Thyroid gland (tissue), 4 donors: ENCODE measurements at regions not wholly inside any gene's neighbourhood (a gene's known extent, or its start where the extent isn't known, plus 50 kb on each side); places are given as distances from the start of the nearest gene placed in this dataset.
"Not testable (repeated sequence)": the region's sequence is repeated elsewhere in the genome, so short reads cannot be mapped to it uniquely, and the experiment has no call there.

Source experiments
- DNase-seq, 2 donors: peaks; one replicate each; pipeline ENCODE4 v3.0.0-alpha.2; 2019
- H3K27ac ChIP-seq, 3 donors: fragments of 200-600 bp; sonication (generic); 1 replicate in 2 of 3; 2 replicates in 1 of 3; pipeline ENCODE4 v1.5.1; 2016 to 2019; ENCODE audit warnings: mild to moderate bottlenecking in 1 of 3, moderate library complexity in 1 of 3
- H3K27me3 ChIP-seq: fragments of 200-600 bp; sonication (generic); one replicate; pipeline ENCODE4 v1.5.1; 2019
- H3K36me3 ChIP-seq, 2 donors: fragments of 200-600 bp; sonication (generic); one replicate each; pipeline ENCODE4 v1.5.1; 2016 to 2019
- H3K4me1 ChIP-seq, 2 donors: fragments of 200-600 bp; sonication (generic); one replicate each; pipeline ENCODE4 v1.5.1; 2017 to 2019
- H3K4me3 ChIP-seq, 3 donors: fragments of 200-600 bp; sonication (generic); replicated peaks in 1 of 3; 1 replicate in 2 of 3; 2 replicates in 1 of 3; pipeline ENCODE4 v1.5.1; 2016; ENCODE audit warnings: mild to moderate bottlenecking in 1 of 3
- H3K9me3 ChIP-seq: fragments of 200-600 bp; sonication (generic); one replicate; pipeline ENCODE4 v1.5.1; 2017
- CTCF ChIP-seq, 6 experiments: fragments of 200-600 bp in 3 of 6; fragments of 450-650 bp in 3 of 6; sonication (generic) in 3 of 6; IDR thresholded peaks; one replicate each; pipeline ENCODE4 v1.5.1; 2016 to 2019; ENCODE audit warnings: antibody characterized with exemption in 6 of 6, mild to moderate bottlenecking in 2 of 6, inconsistent platforms in 1 of 6, moderate library complexity in 1 of 6
- POLR2A ChIP-seq, 2 donors: fragments of 450-650 bp; IDR thresholded peaks; one replicate each; pipeline ENCODE4 v1.6.1; 2017; ENCODE audit warnings: antibody characterized with exemption in 2 of 2, mild to moderate bottlenecking in 2 of 2, moderate library complexity in 1 of 2
- WGBS, 2 donors: methylation state at CpG; one replicate each; pipeline ENCODE4 v1.1.5; 2017; 5-methylcytosine and 5-hydroxymethylcytosine counted together
- intact Hi-C: fragments of 100-400 bp; cut with DNase I; formaldehyde crosslinking; loops from one replicate; pipeline ENCODE4 v1.15.1; 2023

DNA sequence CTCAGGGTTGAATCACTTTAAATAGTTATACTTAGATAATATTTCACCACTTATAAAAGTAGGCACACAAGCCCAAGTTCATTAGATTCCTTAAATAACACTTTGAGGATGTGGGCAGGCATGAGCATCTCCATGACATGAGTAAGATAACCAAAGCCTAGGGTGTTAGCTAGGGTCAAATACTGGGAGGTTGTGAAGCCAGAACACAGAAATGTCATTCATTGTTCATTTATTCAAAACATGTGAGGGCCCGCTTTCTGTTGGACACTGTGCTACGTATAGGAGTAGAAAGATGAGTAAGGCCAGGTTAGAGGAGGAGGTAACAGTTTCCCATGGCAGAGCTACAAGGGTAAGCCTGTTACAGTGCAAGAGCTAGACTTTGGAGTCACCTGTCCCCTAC, 93.5 kb upstream of the NEDD4L start:
- H3K27ac ChIP-seq, result peak overlapping the region in 1 of 3 donors; percentile 79
- no peaks in the 10 kb centered on the region for H3K27me3 ChIP-seq
- DNase-seq, result no peak
- H3K4me1 ChIP-seq, result peaks cover 19 to 32% of the 10 kb centered on the region in 2 donors
- H3K9me3 ChIP-seq, result no peaks in the 10 kb centered on the region
- no peak for TF ChIP-seq POLR2A (IDR thresholded peaks at IDR 0.05)
- no peak for TF ChIP-seq CTCF (IDR thresholded peaks at IDR 0.05)
- 94 to 100% methylated on average over 2 of the region's 2 CpGs for whole genome bisulfite sequencing, 2 donors
- no peak overlapping the region for H3K4me3 ChIP-seq
- H3K36me3 ChIP-seq, result no peaks in the 10 kb centered on the region
- intact Hi-C loops, result no loop called here

DNA sequence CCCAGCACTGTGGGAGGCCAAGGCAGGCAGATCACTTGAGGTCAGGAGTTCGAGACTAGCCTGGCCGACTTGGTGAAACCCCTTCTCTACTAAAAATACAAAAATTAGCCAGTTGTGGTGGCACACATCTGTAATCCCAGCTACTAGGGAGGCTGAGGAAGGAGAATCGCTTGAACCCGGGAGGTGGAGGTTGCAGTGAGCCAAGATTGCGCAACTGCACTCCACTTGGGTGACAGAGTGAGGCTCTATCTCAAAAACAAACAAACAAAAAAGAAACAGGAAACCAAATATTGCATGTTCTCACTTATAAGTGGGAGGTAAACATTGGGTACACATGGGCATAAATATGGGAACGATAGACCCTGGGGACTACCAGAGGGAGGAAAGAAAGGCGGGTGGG, 94.7 kb upstream of the NEDD4L start:
- not testable (repeated sequence) for H3K27ac ChIP-seq, H3K36me3 ChIP-seq
- whole genome bisulfite sequencing, 2 donors, result 93 to 94% methylated on average over 7 of the region's 7 CpGs

GRCh38 chr18:57947117-57947516, 96.9 kb upstream of the NEDD4L start:
- Histone ChIP-seq H3K27ac (no peak overlapping the region), H3K9me3 (no peaks in the 10 kb centered on the region), H3K27me3 (no peaks in the 10 kb centered on the region), H3K36me3 (no peaks in the 10 kb centered on the region), H3K4me1 (peaks cover 6 to 7% of the 10 kb centered on the region in 2 donors), H3K4me3 (no peak overlapping the region)
- DNase-seq, result no peak
- intact Hi-C loops, result no loop called here
- TF ChIP-seq CTCF (IDR thresholded peaks at IDR 0.05) (no peak), POLR2A (IDR thresholded peaks at IDR 0.05) (no peak)
- 96 to 97% methylated on average over 3 of the region's 3 CpGs for WGBS, 2 donors

More for the DNA sequence above, 94.7 kb upstream of the NEDD4L start:
- H3K4me3 ChIP-seq, H3K27me3 ChIP-seq, H3K9me3 ChIP-seq, DNase-seq, intact Hi-C loops: not testable (repeated sequence)
- peaks cover 18 to 23% of the 10 kb centered on the region in 2 donors for H3K4me1 ChIP-seq

DNA sequence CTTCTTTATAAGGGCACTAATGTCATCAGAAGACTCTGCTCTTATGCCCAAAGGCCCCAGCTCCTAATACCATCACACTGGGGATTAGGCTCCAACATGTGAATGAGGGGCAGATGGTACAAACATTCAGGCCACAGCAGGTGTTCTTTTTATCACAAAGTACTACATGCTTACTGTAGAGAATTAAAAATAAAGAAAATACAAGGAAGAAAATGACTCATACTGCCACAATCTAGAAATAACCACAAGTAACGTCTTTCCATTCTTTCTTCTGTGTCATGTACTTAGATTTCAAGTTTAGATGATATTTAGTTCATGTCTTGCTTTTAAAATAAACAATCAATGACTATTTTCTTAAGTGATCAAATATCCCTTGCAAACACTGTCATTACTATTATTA, 100.3 kb upstream of the NEDD4L start:
- WGBS, 2 donors, result 83 to 87% methylated on average over 1 of the region's 1 CpG
- intact Hi-C loops, result no loop called here
- no peaks in the 10 kb centered on the region for H3K9me3 ChIP-seq
- no peaks in the 10 kb centered on the region for H3K27me3 ChIP-seq
- no peak overlapping the region for H3K4me3 ChIP-seq
- no peak for DNase-seq
- TF ChIP-seq CTCF (IDR thresholded peaks at IDR 0.05) (no peak), POLR2A (IDR thresholded peaks at IDR 0.05) (no peak)
- no peaks in the 10 kb centered on the region for H3K36me3 ChIP-seq
- H3K27ac ChIP-seq, result no peak overlapping the region
- H3K4me1 ChIP-seq, result no peaks in the 10 kb centered on the region

DNA sequence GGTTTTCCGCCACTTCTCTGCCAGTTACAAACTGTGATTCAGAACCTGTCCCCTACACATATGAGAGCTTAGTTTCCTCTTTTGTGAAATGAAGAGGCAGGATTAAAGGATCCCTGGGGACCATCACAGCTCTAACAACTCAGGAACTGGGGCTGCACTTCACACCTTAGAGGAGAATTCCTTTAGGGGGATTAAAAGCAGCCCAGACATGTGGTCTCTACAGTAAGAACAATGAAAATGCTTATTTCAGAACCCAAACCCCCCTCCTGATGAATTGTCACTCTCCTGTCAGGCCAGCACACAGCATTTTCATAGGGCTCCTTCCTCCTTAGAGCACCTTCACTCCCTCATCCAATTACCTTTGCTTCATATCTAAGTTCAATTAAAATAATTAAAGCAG, 101.5 kb upstream of the NEDD4L start:
- intact Hi-C loops, result no loop called here
- no peaks in the 10 kb centered on the region for H3K4me1 ChIP-seq
- no peaks in the 10 kb centered on the region for H3K27me3 ChIP-seq
- H3K27ac ChIP-seq, result no peak overlapping the region
- H3K9me3 ChIP-seq, result no peaks in the 10 kb centered on the region
- DNase-seq, result no peak
- no peaks in the 10 kb centered on the region for H3K36me3 ChIP-seq
- TF ChIP-seq CTCF (IDR thresholded peaks at IDR 0.05), result no peak
- no peak for TF ChIP-seq POLR2A (IDR thresholded peaks at IDR 0.05)
- no peak overlapping the region for H3K4me3 ChIP-seq
- WGBS, 2 donors, result 97 to 100% methylated on average over 1 of the region's 1 CpG
